Skin of body (tissue), 1 donor: ENCODE measurements at regions not wholly inside any gene's neighbourhood (a gene's known extent, or its start where the extent isn't known, plus 50 kb on each side); places are given as distances from the start of the nearest gene placed in this dataset.

Source experiments
- DNase-seq: peaks from one replicate; lab custom pipeline; 2025; lab: John Stamatoyannopoulos, UW

- no peak for DNase-seq
Observed at GRCh38 chr10:57790703-57791102, 477.0 kb downstream of the IPMK start.

GRCh38 chr10:57788117-57788516 is 479.6 kb downstream of the IPMK start:
- no peak for DNase-seq

GRCh38 chr10:57786850-57787750 is 480.6 kb downstream of the IPMK start:
- DNase-seq = no peak

- DNase-seq = no peak
Observed at GRCh38 chr10:57786331-57786730, 481.4 kb downstream of the IPMK start.

- DNase-seq = no peak
Observed at GRCh38 chr10:57785546-57785945, 482.1 kb downstream of the IPMK start.

- no peak for DNase-seq
Observed at GRCh38 chr10:57785068-57785467, 482.6 kb downstream of the IPMK start.

GRCh38 chr10:57776688-57777432 is 490.8 kb downstream of the IPMK start:
- no peak for DNase-seq

- DNase-seq = no peak
Observed at GRCh38 chr10:57775250-57775649, 492.4 kb downstream of the IPMK start.

GRCh38 chr10:57769298-57769697 is 498.4 kb downstream of the IPMK start:
- DNase-seq = no peak

- DNase-seq = no peak
Observed at GRCh38 chr10:57759777-57760176, 507.9 kb downstream of the IPMK start.

GRCh38 chr10:57754803-57755202 is 512.9 kb downstream of the IPMK start:
- DNase-seq = no peak

GRCh38 chr10:57743711-57744110 is 524.0 kb downstream of the IPMK start:
- DNase-seq = no peak

- no peak for DNase-seq
Observed at GRCh38 chr10:57741751-57742150, 525.9 kb downstream of the IPMK start.

GRCh38 chr10:57723305-57723704 is 544.4 kb downstream of the IPMK start:
- no peak for DNase-seq

- DNase-seq = no peak
Observed at GRCh38 chr10:57716884-57717283, 550.8 kb downstream of the IPMK start.

- no peak for DNase-seq
Observed at GRCh38 chr10:57715233-57715632, 552.5 kb downstream of the IPMK start.

- no peak for DNase-seq
Observed at GRCh38 chr10:57707300-57707658, 560.4 kb downstream of the IPMK start.

GRCh38 chr10:57706576-57707299 is 561.0 kb downstream of the IPMK start:
- no peak for DNase-seq

- no peak for DNase-seq
Observed at GRCh38 chr10:57706016-57706415, 561.7 kb downstream of the IPMK start.

GRCh38 chr10:57699944-57700343 is 567.8 kb downstream of the IPMK start:
- DNase-seq = no peak

GRCh38 chr10:57696641-57697040 is 571.1 kb downstream of the IPMK start:
- DNase-seq = no peak

GRCh38 chr10:57694956-57695608 is 572.6 kb downstream of the IPMK start:
- DNase-seq = no peak
